ENCODE measurements at regions not wholly inside any gene's neighbourhood (a gene's known extent, or its start where the extent isn't known, plus 50 kb on each side); places are given as distances from the start of the nearest gene placed in this dataset.

DNA sequence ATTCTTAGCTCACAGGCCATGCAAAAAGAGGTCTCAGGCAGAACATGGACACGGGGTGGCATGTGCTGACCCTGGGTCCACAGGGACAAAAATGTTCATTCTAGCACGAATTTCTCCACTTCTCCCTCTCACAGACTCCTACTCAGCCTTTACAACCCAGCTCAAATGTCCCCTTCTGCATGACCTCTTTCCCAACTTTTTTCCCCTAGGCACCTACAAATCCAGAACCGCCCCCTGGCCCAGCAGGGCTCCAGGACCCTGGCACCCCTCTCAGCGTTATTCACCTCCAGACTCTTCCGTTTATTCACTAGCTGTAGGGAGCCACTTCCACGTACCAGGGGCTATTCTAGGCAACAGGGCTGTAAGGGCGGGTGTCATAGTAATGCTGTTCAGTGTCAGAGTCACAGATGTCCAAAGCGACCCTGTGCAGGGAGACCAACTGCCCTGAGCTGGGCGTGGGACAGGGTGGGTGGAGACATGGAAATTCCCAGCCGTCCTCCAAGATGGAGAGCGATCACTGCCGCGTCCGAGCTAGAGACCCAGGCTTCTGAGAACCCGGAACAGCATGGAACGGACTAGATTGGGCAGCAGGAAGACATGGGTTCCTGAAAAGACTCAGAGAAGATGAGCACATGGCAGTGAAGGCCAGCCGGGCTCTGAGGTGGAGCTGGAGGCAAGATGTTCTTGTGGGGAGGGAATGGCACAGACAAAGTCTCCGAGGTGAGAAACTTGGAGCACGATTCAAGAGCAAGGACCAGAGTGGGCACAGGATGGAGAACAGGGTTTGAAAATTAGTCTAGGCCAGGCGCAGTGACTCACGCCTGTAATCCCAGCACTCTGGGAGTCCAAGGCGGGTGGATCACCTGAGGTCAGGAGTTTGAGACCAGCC, 274.9 kb upstream of the RTL1 start:
- no peak for TF ChIP-seq CTCF (IDR thresholded peaks at IDR 0.05)
- no peak for TF ChIP-seq POLR2A (IDR thresholded peaks at IDR 0.05)
